Lung (tissue), 11 donors: ENCODE measurements at regions not wholly inside any gene's neighbourhood (a gene's known extent, or its start where the extent isn't known, plus 50 kb on each side); places are given as distances from the start of the nearest gene placed in this dataset.

Experiments
- ATAC-seq: fragments of 200-7000 bp; cut with Tn5 transposase; one replicate; pipeline ENCODE4 v1.9.1; 2020; ENCODE audit warnings: moderate number of reproducible peaks; ENCODE audit not compliant: insufficient read depth, low FRiP score
- DNase-seq, 3 donors: peaks; one replicate each; pipeline ENCODE4 v3.0.0-alpha.2; 2013 to 2017
- H3K27ac ChIP-seq, 2 donors: one replicate each; pipeline ENCODE4 v1.5.1; 2013; ENCODE audit warnings: mild to moderate bottlenecking in 2 of 2, moderate library complexity in 2 of 2, control low read depth in 1 of 2, inconsistent platforms in 1 of 2, low read depth in 1 of 2, low read length in 1 of 2
- H3K27me3 ChIP-seq, 3 donors: one replicate each; pipeline ENCODE4 v1.5.1; 2013; ENCODE audit warnings: low read length in 2 of 3; ENCODE audit not compliant: control insufficient read depth in 3 of 3, insufficient read depth in 3 of 3
- H3K36me3 ChIP-seq, 4 donors: one replicate each; pipeline ENCODE4 v1.5.1; 2013; ENCODE audit warnings: low read length in 4 of 4, mild to moderate bottlenecking in 1 of 4, moderate library complexity in 1 of 4; ENCODE audit not compliant: control insufficient read depth in 4 of 4, insufficient read depth in 4 of 4
- H3K4me1 ChIP-seq, 5 donors: one replicate each; pipeline ENCODE4 v1.5.1; 2013; ENCODE audit warnings: low read length in 5 of 5, mild to moderate bottlenecking in 2 of 5, moderate library complexity in 1 of 5; ENCODE audit not compliant: control insufficient read depth in 5 of 5, insufficient read depth in 5 of 5
- H3K4me3 ChIP-seq: one replicate; pipeline ENCODE4 v1.5.1; 2013; ENCODE audit warnings: mild to moderate bottlenecking, control low read depth, moderate library complexity
- H3K9ac ChIP-seq, 2 donors: one replicate each; pipeline ENCODE4 v1.5.1; 2013; ENCODE audit warnings: low read length in 2 of 2, control low read depth in 1 of 2; ENCODE audit not compliant: insufficient read depth in 1 of 2
- H3K9me3 ChIP-seq, 4 donors: one replicate each; pipeline ENCODE4 v1.5.1; 2013; ENCODE audit warnings: low read length in 3 of 4, mild to moderate bottlenecking in 1 of 4, moderate library complexity in 1 of 4; ENCODE audit not compliant: control insufficient read depth in 4 of 4, insufficient read depth in 3 of 4
- CTCF ChIP-seq: IDR thresholded peaks from 2 replicates; pipeline ENCODE4 v1.5.1; 2012; ENCODE audit warnings: mild to moderate bottlenecking; ENCODE audit errors: control extremely low read depth, extremely low read depth
- WGBS, 2 donors: extraction: QIAGEN DNeasy Blood & Tissue Kit; methylation state at CpG; one replicate each; pipeline ENCODE4 v1.1.7; 2013; 5-methylcytosine and 5-hydroxymethylcytosine counted together
- donor health status: control.
- donor health status: control.
- donor health status: Bipolar disorder and iron deficiency.
- donor health status: healthy.
- donor health status: DM: yes; HTN: yes; CAD: no.

DNA sequence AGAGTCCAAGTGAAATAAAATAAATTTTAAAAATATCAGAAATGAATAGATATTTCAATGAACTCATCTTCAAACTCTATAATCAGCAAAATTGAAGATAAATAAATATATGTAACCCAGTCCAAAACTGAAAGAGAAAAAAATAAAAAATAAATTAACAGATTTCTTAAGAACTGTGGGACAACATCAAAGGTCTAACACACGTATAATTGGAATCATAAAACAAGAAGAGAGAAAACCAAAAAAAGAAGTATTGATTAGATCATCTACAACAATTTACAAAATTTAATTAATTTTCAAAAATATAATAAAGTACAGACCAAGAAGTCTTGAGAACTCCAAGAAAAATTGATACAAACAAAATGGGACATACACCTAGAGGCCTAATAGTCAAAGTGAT, 625.8 kb upstream of the SORCS1 start:
- no peak for ATAC-seq
- Histone ChIP-seq H3K27me3 (no peaks in the 10 kb centered on the region), H3K4me1 (no peaks in the 10 kb centered on the region), H3K9ac (no peak overlapping the region), H3K4me3 (no peak overlapping the region), H3K36me3 (no peaks in the 10 kb centered on the region), H3K9me3 (no peaks in the 10 kb centered on the region), H3K27ac (no peak overlapping the region)
- no peak for DNase-seq
- WGBS, 2 donors: 50 to 90% methylated on average over 1 of the region's 1 CpG
- no peak for TF ChIP-seq CTCF

GRCh38 chr10:107771066-107771465, 606.6 kb upstream of the SORCS1 start:
- ATAC-seq (no peak), DNase-seq (no peak)
- Histone ChIP-seq H3K36me3 (no peaks in the 10 kb centered on the region), H3K4me3 (no peak overlapping the region), H3K27ac (no peak overlapping the region), H3K9ac (no peak overlapping the region), H3K4me1 (no peaks in the 10 kb centered on the region), H3K27me3 (no peaks in the 10 kb centered on the region), H3K9me3 (peaks cover 0 to 9% (median 2%) of the 10 kb centered on the region in 4 donors)
- TF ChIP-seq CTCF: no peak
- WGBS, 2 donors: 83 to 97% methylated on average over 1 of the region's 1 CpG

DNA sequence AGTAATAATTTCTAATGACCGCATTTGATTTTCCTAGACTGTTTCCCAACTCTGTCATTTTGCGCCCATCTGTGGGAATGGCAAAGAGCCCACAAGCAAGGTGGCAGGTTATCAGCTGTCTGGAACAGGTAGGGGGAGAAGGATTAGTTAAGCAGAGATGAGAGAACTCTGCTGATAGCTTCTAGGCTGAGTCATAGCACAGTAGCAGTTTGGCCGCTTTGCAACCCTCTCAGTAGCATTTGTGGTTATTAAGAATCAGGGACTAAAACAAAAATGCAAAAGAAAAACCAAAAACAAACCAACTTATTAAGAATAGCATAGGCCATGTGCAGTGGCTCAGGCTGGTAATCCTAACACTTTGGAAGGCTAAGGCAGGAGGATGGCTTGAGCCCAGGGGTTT, 602.7 kb upstream of the SORCS1 start:
- no peak overlapping the region for H3K4me3 ChIP-seq

More for the DNA sequence above, 602.7 kb upstream of the SORCS1 start:
- Histone ChIP-seq H3K27ac (no peak overlapping the region), H3K9me3 (peaks cover 0 to 3% (median 0%) of the 10 kb centered on the region in 4 donors), H3K9ac (no peak overlapping the region), H3K36me3 (no peaks in the 10 kb centered on the region), H3K27me3 (no peaks in the 10 kb centered on the region), H3K4me1 (no peaks in the 10 kb centered on the region)
- no peak for ATAC-seq
- TF ChIP-seq CTCF: no peak
- WGBS, 2 donors: 84 to 95% methylated on average over 3 of the region's 3 CpGs
- no peak for DNase-seq
